ENCODE measurements at regions not wholly inside any gene's neighbourhood (a gene's known extent, or its start where the extent isn't known, plus 50 kb on each side); places are given as distances from the start of the nearest gene placed in this dataset.

DNA sequence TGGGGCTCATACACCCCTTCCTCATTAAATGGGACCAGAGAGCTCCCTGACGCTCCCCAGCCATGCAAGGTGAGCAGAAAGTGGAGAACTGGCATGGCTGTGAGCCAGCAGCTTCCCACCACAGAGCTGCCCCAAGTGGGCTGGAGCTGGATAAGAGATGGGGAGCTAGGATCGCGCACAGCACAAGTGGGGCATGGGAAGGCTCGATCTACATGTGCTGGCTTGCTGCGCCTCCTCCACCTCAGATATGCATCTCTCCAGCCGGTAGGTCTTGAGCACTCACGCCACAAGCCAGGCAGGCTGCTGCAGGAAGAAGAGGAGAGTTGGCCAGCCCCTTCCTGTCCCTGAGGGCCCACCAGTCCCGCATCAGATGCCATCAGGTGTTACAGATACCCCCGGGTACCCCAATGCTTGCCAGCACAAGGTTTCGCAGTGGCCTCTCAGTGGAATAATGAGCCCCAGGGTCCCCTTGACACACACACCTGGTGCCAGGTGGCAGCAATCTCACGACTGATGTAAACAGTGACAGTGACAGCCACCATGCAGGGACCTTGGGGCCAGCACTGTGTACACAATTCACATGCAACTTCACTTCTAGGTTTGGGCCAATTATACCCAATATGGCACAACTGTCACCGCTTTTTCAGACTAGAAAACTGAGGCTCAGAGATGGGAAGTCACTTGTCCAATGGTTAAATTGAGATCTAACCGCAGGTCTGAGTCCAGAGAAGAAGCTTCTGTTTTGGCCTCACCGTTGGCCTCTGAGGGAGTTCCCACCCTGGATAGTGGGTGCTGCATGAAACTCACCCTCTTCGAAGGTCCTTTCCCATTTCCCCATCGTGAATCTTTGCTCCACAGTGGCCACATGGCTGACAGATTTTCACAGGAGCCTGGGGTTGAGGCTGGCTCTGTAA, 79.3 kb downstream of the OAT start:
- Histone ChIP-seq H3K36me3 (no peaks in the 10 kb centered on the region), H3K4me1 (peaks cover 23% of the 10 kb centered on the region), H3K27me3 (no peaks in the 10 kb centered on the region), H3K27ac (peak overlapping the region; percentile 47), H3K9me3 (no peaks in the 10 kb centered on the region), H3K4me3 (no peak overlapping the region)
- DNase-seq (ENCODE audit: extremely low spot score in 2 of 2), result no peak
- intact Hi-C loops (cut with DNase I), result no loop called here
- TF ChIP-seq POLR2AphosphoS5 (IDR thresholded peaks at IDR 0.05; ENCODE audit: insufficient read depth in 1 of 2, low read depth in 1 of 2) (no peak), POLR2A (IDR thresholded peaks at IDR 0.05) (no peak)

DNA sequence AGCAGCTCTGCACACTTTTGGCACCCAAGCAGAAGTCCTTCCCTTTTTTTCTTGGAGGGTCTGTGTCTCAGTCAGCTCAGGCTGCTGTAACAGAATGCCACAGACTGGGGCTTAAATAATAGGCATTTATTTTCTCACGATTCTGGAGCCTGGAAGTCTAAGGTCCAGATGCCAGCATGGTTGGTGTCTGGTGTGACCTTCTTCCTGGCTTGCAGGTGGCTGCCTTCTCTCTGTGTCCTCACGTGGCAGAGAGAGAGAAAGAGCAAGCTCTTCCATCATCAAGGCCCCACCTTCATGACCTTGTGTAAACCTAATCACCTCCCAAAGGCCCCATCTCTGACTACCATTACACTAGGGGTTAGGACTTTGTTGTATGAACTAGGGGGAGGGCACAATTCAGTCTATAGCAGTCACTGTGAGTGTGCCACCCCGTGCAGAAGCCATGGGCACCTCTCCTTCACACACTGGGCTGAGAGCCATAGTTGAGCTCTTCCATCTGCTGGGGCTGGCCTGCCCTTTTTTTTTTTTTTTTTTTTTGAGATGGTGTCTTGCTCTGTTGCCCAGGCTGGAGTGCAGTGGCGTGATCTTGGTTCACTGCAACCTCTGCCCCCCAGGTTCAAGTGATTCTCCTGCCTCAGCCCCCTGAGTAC, 80.3 kb downstream of the OAT start:
- Histone ChIP-seq H3K36me3 (no peaks in the 10 kb centered on the region), H3K9me3 (no peaks in the 10 kb centered on the region), H3K4me3 (no peak overlapping the region), H3K27me3 (no peaks in the 10 kb centered on the region), H3K27ac (no peak overlapping the region), H3K4me1 (peaks cover 23% of the 10 kb centered on the region)
- intact Hi-C loops (cut with DNase I), result no loop called here
- no peak for TF ChIP-seq POLR2AphosphoS5 (IDR thresholded peaks at IDR 0.05; ENCODE audit: insufficient read depth in 1 of 2, low read depth in 1 of 2)
- TF ChIP-seq, protein P1, sequence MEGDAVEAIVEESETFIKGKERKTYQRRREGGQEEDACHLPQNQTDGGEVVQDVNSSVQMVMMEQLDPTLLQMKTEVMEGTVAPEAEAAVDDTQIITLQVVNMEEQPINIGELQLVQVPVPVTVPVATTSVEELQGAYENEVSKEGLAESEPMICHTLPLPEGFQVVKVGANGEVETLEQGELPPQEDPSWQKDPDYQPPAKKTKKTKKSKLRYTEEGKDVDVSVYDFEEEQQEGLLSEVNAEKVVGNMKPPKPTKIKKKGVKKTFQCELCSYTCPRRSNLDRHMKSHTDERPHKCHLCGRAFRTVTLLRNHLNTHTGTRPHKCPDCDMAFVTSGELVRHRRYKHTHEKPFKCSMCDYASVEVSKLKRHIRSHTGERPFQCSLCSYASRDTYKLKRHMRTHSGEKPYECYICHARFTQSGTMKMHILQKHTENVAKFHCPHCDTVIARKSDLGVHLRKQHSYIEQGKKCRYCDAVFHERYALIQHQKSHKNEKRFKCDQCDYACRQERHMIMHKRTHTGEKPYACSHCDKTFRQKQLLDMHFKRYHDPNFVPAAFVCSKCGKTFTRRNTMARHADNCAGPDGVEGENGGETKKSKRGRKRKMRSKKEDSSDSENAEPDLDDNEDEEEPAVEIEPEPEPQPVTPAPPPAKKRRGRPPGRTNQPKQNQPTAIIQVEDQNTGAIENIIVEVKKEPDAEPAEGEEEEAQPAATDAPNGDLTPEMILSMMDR (IDR thresholded peaks at IDR 0.05), result no peak
- no peak for TF ChIP-seq POLR2A (IDR thresholded peaks at IDR 0.05)
- no peak for DNase-seq (ENCODE audit: extremely low spot score in 2 of 2)

- TF ChIP-seq, protein P1 (IDR thresholded peaks at IDR 0.05), result no peak
- TF ChIP-seq POLR2AphosphoS5 (IDR thresholded peaks at IDR 0.05; ENCODE audit: insufficient read depth in 1 of 2, low read depth in 1 of 2) (no peak), POLR2A (IDR thresholded peaks at IDR 0.05) (no peak)
Measured at GRCh38 chr10:124336186-124336585, 82.5 kb downstream of the OAT start.

DNA sequence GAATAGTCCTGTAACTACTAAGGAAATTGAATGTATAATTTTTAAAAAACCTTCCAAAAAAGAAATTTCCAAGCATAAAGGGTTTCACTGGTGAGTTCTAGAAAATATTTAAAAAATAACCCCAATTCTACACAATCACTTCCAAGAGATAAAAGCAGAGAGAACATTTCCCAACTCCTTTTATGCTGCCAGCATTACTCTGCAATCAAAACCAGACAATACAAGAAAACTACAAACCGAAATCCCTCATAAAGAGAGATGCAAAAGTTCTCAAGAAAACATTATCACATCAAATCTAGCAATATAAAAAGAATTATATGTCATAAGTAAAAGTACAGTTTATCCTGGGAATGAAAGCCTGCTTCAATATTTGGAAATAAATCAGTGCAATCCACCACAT, 84.8 kb downstream of the OAT start:
- no peak overlapping the region for H3K27ac ChIP-seq
- no peaks in the 10 kb centered on the region for H3K36me3 ChIP-seq
- no peaks in the 10 kb centered on the region for H3K9me3 ChIP-seq
- no peaks in the 10 kb centered on the region for H3K4me1 ChIP-seq
- H3K4me3 ChIP-seq, result no peak overlapping the region
- no peak for DNase-seq (ENCODE audit: extremely low spot score in 2 of 2)
- intact Hi-C loops (cut with DNase I), result no loop called here
- TF ChIP-seq, protein P1 (IDR thresholded peaks at IDR 0.05), result no peak
- TF ChIP-seq POLR2A (IDR thresholded peaks at IDR 0.05), result no peak
- no peaks in the 10 kb centered on the region for H3K27me3 ChIP-seq

More at GRCh38 chr10:124336186-124336585, 82.5 kb downstream of the OAT start:
- H3K36me3 ChIP-seq, result no peaks in the 10 kb centered on the region
- peaks cover 20% of the 10 kb centered on the region for H3K4me1 ChIP-seq
- no peak overlapping the region for H3K4me3 ChIP-seq
- intact Hi-C loops (cut with DNase I), result no loop called here
- no peaks in the 10 kb centered on the region for H3K9me3 ChIP-seq
- no peak overlapping the region for H3K27ac ChIP-seq
- no peaks in the 10 kb centered on the region for H3K27me3 ChIP-seq
- no peak for DNase-seq (ENCODE audit: extremely low spot score in 2 of 2)

GRCh38 chr10:124332426-124332825, 86.3 kb downstream of the OAT start:
- Histone ChIP-seq H3K4me3 (no peak overlapping the region), H3K9me3 (no peaks in the 10 kb centered on the region), H3K36me3 (no peaks in the 10 kb centered on the region), H3K4me1 (no peaks in the 10 kb centered on the region), H3K27me3 (no peaks in the 10 kb centered on the region), H3K27ac (no peak overlapping the region)
- intact Hi-C loops (cut with DNase I), result no loop called here
- TF ChIP-seq, protein P1 (IDR thresholded peaks at IDR 0.05), result no peak
- TF ChIP-seq POLR2A (IDR thresholded peaks at IDR 0.05) (no peak), POLR2AphosphoS5 (IDR thresholded peaks at IDR 0.05; ENCODE audit: insufficient read depth in 1 of 2, low read depth in 1 of 2) (no peak)
- DNase-seq (ENCODE audit: extremely low spot score in 2 of 2), result no peak
